Hepatocyte (in vitro differentiated cells): ENCODE measurements at regions not wholly inside any gene's neighbourhood (a gene's known extent, or its start where the extent isn't known, plus 50 kb on each side); places are given as distances from the start of the nearest gene placed in this dataset.

Experiments used
- DNase-seq: peaks from one replicate; pipeline ENCODE4 v3.0.0-alpha.2; 2016; ENCODE audit warnings: low spot score
- H2AFZ ChIP-seq: fragments of 200-600 bp; sonication (generic); 2 replicates; pipeline ENCODE4 v1.6.0; 2016; ENCODE audit warnings: antibody characterized with exemption, mild to moderate bottlenecking
- H3K27ac ChIP-seq: fragments of 200-600 bp; sonication (generic); 2 replicates; pipeline ENCODE4 v1.5.1; 2016; ENCODE audit warnings: mild to moderate bottlenecking
- H3K27me3 ChIP-seq: fragments of 200-600 bp; sonication (generic); 2 replicates; pipeline ENCODE4 v1.6.1; 2016
- H3K36me3 ChIP-seq: fragments of 200-600 bp; sonication (generic); replicated peaks from 2 replicates; pipeline ENCODE4 v1.5.1; 2016; ENCODE audit warnings: low read depth; ENCODE audit not compliant: insufficient read depth
- H3K4me1 ChIP-seq: fragments of 200-600 bp; sonication (generic); 2 replicates; pipeline ENCODE4 v1.5.1; 2016; ENCODE audit warnings: mild to moderate bottlenecking, moderate library complexity; ENCODE audit not compliant: insufficient read depth
- H3K4me2 ChIP-seq: fragments of 200-600 bp; sonication (generic); 2 replicates; pipeline ENCODE4 v1.6.0; 2016
- H3K4me3 ChIP-seq: fragments of 200-600 bp; sonication (generic); 2 replicates; pipeline ENCODE4 v1.5.1; 2016; ENCODE audit warnings: mild to moderate bottlenecking
- H3K79me2 ChIP-seq: fragments of 200-600 bp; sonication (generic); 2 replicates; pipeline ENCODE4 v1.6.0; 2017; ENCODE audit warnings: mild to moderate bottlenecking
- H3K9me2 ChIP-seq: fragments of 200-600 bp; sonication (generic); replicated peaks from 2 replicates; pipeline ENCODE4 v1.6.0; 2017; ENCODE audit warnings: mild to moderate bottlenecking; ENCODE audit not compliant: insufficient read depth
- H3K9me3 ChIP-seq: fragments of 200-600 bp; sonication (generic); 2 replicates; pipeline ENCODE4 v1.5.1; 2016; ENCODE audit warnings: low read depth, mild to moderate bottlenecking
- H4K20me1 ChIP-seq: fragments of 200-600 bp; sonication (generic); 2 replicates; pipeline ENCODE4 v1.6.0; 2016; ENCODE audit warnings: mild to moderate bottlenecking; ENCODE audit not compliant: insufficient read depth, poor library complexity, severe bottlenecking
- EZH2 ChIP-seq: fragments of 200-600 bp; sonication (generic); IDR thresholded peaks from 2 replicates; pipeline ENCODE4 v1.6.1; 2016; ENCODE audit warnings: antibody characterized with exemption, mild to moderate bottlenecking, borderline replicate concordance
- EZH2phosphoT487 ChIP-seq: fragments of 200-600 bp; sonication (generic); IDR thresholded peaks from one replicate; pipeline ENCODE4 v1.6.1; 2018; ENCODE audit warnings: antibody characterized with exemption, mild to moderate bottlenecking, low read depth, moderate library complexity; ENCODE audit not compliant: unreplicated experiment, severe bottlenecking
- WGBS: methylation state at CpG from one replicate; pipeline ENCODE4 v1.1.6; 2016; ENCODE audit warnings: low lambda C conversion rate; ENCODE audit errors: missing lambda C conversion rate; 5-methylcytosine and 5-hydroxymethylcytosine counted together
- TF ChIP-seq, protein P1 (sequence below): fragments of 200-600 bp; sonication (generic); IDR thresholded peaks from 2 replicates; pipeline ENCODE4 v1.5.1; 2016; ENCODE audit warnings: antibody characterized with exemption, mild to moderate bottlenecking; ENCODE audit not compliant: poor library complexity

DNA sequence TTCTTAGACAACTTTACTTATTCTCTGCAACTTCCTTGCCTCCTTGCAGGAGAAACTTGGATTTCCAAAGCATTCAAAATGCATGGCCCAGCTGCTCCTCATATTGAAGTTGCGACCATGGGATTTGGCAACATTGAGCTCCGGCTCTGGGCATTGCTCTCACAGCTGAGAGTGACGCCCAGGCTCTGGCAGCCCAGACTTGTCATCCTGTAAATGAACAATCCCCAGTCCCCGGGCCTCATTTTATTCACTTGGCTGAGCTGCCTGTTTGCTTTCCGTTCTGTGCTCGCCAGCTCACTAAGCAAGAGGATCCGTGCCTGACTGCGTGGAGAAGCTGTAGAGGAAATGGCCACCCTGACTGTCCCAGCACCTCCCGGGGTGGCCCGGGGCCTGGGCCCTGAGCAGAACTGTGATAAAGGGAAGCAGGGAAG, 119.5 kb upstream of the CD93 start:
- Histone ChIP-seq H3K27ac (peak overlapping the region; percentile 76), H3K4me3 (no peak overlapping the region), H3K9me2 (no peaks in the 10 kb centered on the region), H3K79me2 (no peaks in the 10 kb centered on the region), H3K36me3 (no peaks in the 10 kb centered on the region), H3K4me2 (peak overlapping the region; percentile 49), H2AFZ (no peak overlapping the region), H4K20me1 (no peaks in the 10 kb centered on the region), H3K27me3 (no peaks in the 10 kb centered on the region), H3K4me1 (peaks cover 32% of the 10 kb centered on the region), H3K9me3 (no peaks in the 10 kb centered on the region)
- peak; percentile 84 for DNase-seq
- 14% methylated on average over 10 of the region's 10 CpGs for WGBS
- TF ChIP-seq EZH2: no peak
- TF ChIP-seq EZH2phosphoT487: no peak
- TF ChIP-seq, protein P1, sequence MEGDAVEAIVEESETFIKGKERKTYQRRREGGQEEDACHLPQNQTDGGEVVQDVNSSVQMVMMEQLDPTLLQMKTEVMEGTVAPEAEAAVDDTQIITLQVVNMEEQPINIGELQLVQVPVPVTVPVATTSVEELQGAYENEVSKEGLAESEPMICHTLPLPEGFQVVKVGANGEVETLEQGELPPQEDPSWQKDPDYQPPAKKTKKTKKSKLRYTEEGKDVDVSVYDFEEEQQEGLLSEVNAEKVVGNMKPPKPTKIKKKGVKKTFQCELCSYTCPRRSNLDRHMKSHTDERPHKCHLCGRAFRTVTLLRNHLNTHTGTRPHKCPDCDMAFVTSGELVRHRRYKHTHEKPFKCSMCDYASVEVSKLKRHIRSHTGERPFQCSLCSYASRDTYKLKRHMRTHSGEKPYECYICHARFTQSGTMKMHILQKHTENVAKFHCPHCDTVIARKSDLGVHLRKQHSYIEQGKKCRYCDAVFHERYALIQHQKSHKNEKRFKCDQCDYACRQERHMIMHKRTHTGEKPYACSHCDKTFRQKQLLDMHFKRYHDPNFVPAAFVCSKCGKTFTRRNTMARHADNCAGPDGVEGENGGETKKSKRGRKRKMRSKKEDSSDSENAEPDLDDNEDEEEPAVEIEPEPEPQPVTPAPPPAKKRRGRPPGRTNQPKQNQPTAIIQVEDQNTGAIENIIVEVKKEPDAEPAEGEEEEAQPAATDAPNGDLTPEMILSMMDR: no peak

DNA sequence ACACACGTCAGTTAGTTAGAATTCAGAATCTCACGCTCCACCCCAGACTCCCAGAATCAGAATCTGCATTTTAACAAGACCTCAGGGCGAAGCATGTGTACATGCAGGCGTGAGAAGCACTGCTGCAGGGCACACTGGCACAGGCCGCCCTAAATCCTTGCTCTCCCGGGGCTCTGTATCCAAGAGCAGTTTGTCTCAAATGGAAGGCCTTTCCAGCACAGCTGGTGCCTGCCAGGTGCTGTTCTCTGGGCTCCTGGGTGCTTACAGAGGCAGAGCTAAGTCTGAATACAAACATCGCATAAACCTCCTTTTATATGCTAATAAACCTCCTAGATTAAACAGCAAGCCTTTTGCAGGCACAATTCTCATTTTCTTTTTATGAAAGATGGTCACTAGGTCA, 119.1 kb upstream of the CD93 start:
- Histone ChIP-seq H3K9me3 (no peaks in the 10 kb centered on the region), H3K27ac (peak overlapping the region; percentile 76), H3K4me2 (peak overlapping the region; percentile 0), H3K36me3 (no peaks in the 10 kb centered on the region), H3K4me3 (no peak overlapping the region), H3K4me1 (peaks cover 32% of the 10 kb centered on the region), H3K9me2 (no peaks in the 10 kb centered on the region), H3K27me3 (no peaks in the 10 kb centered on the region), H2AFZ (no peak overlapping the region), H3K79me2 (no peaks in the 10 kb centered on the region), H4K20me1 (no peaks in the 10 kb centered on the region)
- WGBS: 56% methylated on average over 7 of the region's 7 CpGs
- no peak for DNase-seq
- no peak for TF ChIP-seq EZH2
- TF ChIP-seq EZH2phosphoT487: no peak
- TF ChIP-seq, protein P1: no peak

DNA sequence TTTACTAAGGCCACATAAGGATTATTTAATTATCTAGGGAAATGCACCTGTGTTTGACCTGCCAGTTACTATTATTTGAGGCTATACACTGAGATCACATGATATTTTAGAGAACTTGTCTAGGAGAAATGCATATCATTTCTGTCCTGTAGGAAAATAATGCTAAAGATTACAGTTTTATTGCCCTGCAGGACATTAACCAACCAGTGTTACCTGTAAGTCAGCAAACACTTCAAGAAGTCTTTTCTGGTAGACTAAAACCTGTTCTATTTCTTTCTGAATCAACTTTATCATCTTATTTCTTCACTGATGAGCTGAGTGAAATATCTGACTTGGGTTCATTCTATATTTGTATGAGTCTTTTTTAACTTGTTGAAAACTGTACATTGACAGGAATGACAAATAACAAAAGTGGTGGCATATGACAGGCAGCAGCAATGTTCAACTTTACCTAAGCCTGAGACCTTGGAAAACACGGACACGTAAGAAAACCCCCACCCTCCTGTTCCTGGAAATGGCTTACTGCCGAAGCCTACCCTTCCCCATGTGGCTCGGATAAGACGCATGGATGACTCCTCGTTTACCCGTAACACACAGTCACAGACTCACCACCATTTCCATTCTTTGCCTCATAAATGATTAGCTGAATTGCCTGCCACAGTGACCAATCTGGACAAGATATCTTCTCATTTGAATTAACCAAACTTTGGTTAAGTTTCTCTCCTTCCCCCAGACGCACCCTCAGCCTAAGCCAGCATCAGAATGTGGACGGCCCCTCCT, 118.0 kb upstream of the CD93 start:
- no peaks in the 10 kb centered on the region for H4K20me1 ChIP-seq
- TF ChIP-seq EZH2phosphoT487: no peak
- TF ChIP-seq, protein P1: no peak
- no peak for TF ChIP-seq EZH2
- no peaks in the 10 kb centered on the region for H3K79me2 ChIP-seq
- no peak overlapping the region for H3K27ac ChIP-seq
- H3K4me3 ChIP-seq: no peak overlapping the region
- no peak overlapping the region for H3K4me2 ChIP-seq
- H3K9me3 ChIP-seq: no peaks in the 10 kb centered on the region
- no peaks in the 10 kb centered on the region for H3K27me3 ChIP-seq
- H3K36me3 ChIP-seq: no peaks in the 10 kb centered on the region
- DNase-seq: no peak
- H2AFZ ChIP-seq: no peak overlapping the region
- 78% methylated on average over 9 of the region's 9 CpGs for WGBS
- peaks cover 32% of the 10 kb centered on the region for H3K4me1 ChIP-seq
- H3K9me2 ChIP-seq: no peaks in the 10 kb centered on the region
